ENCODE measurements at regions not wholly inside any gene's neighbourhood (a gene's known extent, or its start where the extent isn't known, plus 50 kb on each side); places are given as distances from the start of the nearest gene placed in this dataset.

DNA sequence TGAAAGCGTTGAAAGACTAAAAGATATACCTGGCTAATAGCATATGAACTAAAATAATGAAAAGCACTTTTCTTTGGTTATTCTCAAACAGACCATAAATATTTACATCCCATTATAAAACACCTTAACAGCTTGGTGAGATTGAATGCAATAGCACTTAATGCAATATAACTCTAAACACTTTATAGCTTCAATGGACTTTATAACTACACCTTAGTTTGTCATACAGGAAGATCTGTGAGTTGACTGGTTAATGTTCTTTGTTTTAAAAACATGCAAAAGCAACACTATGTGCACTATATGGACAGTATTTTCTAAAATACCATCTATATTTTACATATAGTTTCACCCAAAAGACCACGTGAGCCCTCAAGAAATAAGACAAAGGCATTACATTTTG, 353.3 kb upstream of the ACVR2A start:
- TF ChIP-seq POLR2A (IDR thresholded peaks at IDR 0.05): no peak
- TF ChIP-seq, protein P1, sequence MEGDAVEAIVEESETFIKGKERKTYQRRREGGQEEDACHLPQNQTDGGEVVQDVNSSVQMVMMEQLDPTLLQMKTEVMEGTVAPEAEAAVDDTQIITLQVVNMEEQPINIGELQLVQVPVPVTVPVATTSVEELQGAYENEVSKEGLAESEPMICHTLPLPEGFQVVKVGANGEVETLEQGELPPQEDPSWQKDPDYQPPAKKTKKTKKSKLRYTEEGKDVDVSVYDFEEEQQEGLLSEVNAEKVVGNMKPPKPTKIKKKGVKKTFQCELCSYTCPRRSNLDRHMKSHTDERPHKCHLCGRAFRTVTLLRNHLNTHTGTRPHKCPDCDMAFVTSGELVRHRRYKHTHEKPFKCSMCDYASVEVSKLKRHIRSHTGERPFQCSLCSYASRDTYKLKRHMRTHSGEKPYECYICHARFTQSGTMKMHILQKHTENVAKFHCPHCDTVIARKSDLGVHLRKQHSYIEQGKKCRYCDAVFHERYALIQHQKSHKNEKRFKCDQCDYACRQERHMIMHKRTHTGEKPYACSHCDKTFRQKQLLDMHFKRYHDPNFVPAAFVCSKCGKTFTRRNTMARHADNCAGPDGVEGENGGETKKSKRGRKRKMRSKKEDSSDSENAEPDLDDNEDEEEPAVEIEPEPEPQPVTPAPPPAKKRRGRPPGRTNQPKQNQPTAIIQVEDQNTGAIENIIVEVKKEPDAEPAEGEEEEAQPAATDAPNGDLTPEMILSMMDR (IDR thresholded peaks at IDR 0.05): no peak
- TF ChIP-seq POLR2AphosphoS5 (IDR thresholded peaks at IDR 0.05): no peak

All from suprapubic skin (tissue), 4 donors.